Motor neuron (in vitro differentiated cells): ENCODE measurements at regions not wholly inside any gene's neighbourhood (a gene's known extent, or its start where the extent isn't known, plus 50 kb on each side); places are given as distances from the start of the nearest gene placed in this dataset.
"Not testable (repeated sequence)": the region's sequence is repeated elsewhere in the genome, so short reads cannot be mapped to it uniquely, and the experiment has no call there.

ENCODE experiments used
- ATAC-seq, 8 experiments: fragments of 200-7000 bp; cut with Tn5 transposase; replicated peaks in 6 of 8; 2 replicates each; pipeline ENCODE4 v1.8.0; 2021; ENCODE audit warnings: mild to moderate bottlenecking in 8 of 8, moderate library complexity in 8 of 8
- H3K27ac ChIP-seq, 2 donors: fragments of 250-450 bp; sonication (Bioruptor Pico); 2 replicates each; pipeline ENCODE4 v1.9.0; 2021; ENCODE audit warnings: antibody characterized with exemption in 2 of 2, mild to moderate bottlenecking in 2 of 2, moderate library complexity in 1 of 2
- H3K4me1 ChIP-seq, 2 donors: fragments of 250-450 bp; sonication (Bioruptor Pico); replicated peaks in 1 of 2; 2 replicates each; pipeline ENCODE4 v1.6.1; 2021; ENCODE audit warnings: antibody characterized with exemption in 2 of 2, mild to moderate bottlenecking in 2 of 2, moderate library complexity in 1 of 2
- H3K4me3 ChIP-seq, 5 donors: fragments of 250-450 bp; sonication (Bioruptor Pico); 2 replicates each; pipeline ENCODE4 v1.9.0; 2021; ENCODE audit warnings: antibody characterized with exemption in 5 of 5, mild to moderate bottlenecking in 5 of 5, moderate library complexity in 4 of 5
- whole genome bisulfite sequencing, 10 experiments: fragments of 450-650 bp; shearing (Covaris generic); methylation state at CpG; one replicate each; pipeline ENCODE4 v1.0.0; 2022; 5-methylcytosine and 5-hydroxymethylcytosine counted together
- in situ Hi-C, 9 experiments: fragments of 400-800 bp; cut with MboI; loops; one replicate each; pipeline ENCODE4 v1.15.0; 2021; ENCODE audit warnings: low sequenced_read_pairs in 9 of 9, low pct_unique_long_range_greater_than_20kb in 2 of 9; ENCODE audit not compliant: unreplicated experiment in 9 of 9

GRCh38 chr11:80722629-80723028 lies 1281.8 kb upstream of the TENM4 start:
- Histone ChIP-seq H3K4me3 (no peak overlapping the region), H3K4me1 (peaks cover 8 to 10% of the 10 kb centered on the region in 2 donors), H3K27ac (no peak overlapping the region)
- in situ Hi-C loops, result loop anchor here in 1 of 9 experiments (25.0 kb wide), 1 partner anchor 110 kb away; no protein-coding TSS in a partner anchor
- WGBS, 10 experiments, result 0 to 57% (median 42%) methylated on average over 1 of the region's 1 CpG; no CpG with 5 or more reads in 4 of the 10 experiments
- peak; percentile 50 to 95 (median 90) for ATAC-seq

DNA sequence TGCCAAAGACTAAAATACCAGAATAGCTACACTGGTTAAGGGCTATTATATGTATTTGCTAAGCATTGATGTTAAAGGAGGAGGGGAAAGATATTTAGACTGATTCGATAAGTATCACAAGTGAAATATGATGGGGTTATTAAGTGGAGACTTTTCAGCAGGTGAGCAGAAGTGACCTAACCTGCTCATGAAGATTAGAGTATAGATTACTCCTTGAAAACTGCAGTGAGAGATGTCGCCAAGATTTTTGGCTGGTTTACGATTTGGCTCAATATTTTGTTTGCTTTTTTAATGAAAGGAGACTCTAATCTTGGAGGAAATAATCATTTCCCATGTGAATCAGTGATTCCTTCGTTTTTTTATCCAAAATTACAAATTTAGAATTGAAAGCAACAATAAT lies 1279.5 kb upstream of the TENM4 start:
- WGBS, 10 experiments, result 29 to 100% (median 91%) methylated on average over 2 to 4 of the region's 4 CpGs

DNA sequence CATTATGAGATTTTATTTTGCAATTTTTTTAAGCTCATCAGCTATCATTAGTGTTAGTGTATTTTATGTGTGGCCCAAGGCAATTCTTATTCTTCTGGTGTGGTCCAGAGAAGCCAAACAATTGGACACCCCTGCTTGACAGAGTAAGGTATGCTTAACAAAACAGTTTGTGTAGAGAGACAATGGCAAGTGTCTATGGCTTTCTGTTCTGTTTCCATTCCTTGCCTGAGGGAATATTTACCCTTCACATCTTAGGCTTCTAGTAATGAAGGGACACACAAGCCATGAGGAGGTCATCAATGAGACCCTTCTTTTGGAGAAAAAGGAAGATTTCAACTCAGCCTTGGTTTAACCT lies 1278.4 kb upstream of the TENM4 start:
- in situ Hi-C loops, result loop anchor here in 1 of 9 experiments (25.0 kb wide), 1 partner anchor 107 kb away; no protein-coding TSS in a partner anchor
- no peak for ATAC-seq
- Histone ChIP-seq H3K4me3 (no peak overlapping the region), H3K4me1 (peaks cover 8 to 10% of the 10 kb centered on the region in 2 donors), H3K27ac (no peak overlapping the region)

More for the DNA sequence above, 1279.5 kb upstream of the TENM4 start:
- no peak for ATAC-seq
- in situ Hi-C loops, result loop anchor here in 1 of 9 experiments (25.0 kb wide), 1 partner anchor 108 kb away; no protein-coding TSS in a partner anchor
- Histone ChIP-seq H3K4me1 (peaks cover 8 to 10% of the 10 kb centered on the region in 2 donors), H3K4me3 (no peak overlapping the region), H3K27ac (no peak overlapping the region)

- 20 to 100% (median 85%) methylated on average over 1 to 2 of the region's 2 CpGs; no CpG with 5 or more reads in 1 of the 10 experiments for WGBS, 10 experiments
- ATAC-seq, result no peak
- in situ Hi-C loops, result loop anchor here in 1 of 9 experiments (25.0 kb wide), 1 partner anchor 106 kb away; no protein-coding TSS in a partner anchor
- peaks cover 8% of the 10 kb centered on the region in 2 donors for H3K4me1 ChIP-seq
- H3K27ac ChIP-seq, result no peak overlapping the region
- H3K4me3 ChIP-seq, result no peak overlapping the region
Measured at GRCh38 chr11:80718611-80719291, 1277.9 kb upstream of the TENM4 start.

DNA sequence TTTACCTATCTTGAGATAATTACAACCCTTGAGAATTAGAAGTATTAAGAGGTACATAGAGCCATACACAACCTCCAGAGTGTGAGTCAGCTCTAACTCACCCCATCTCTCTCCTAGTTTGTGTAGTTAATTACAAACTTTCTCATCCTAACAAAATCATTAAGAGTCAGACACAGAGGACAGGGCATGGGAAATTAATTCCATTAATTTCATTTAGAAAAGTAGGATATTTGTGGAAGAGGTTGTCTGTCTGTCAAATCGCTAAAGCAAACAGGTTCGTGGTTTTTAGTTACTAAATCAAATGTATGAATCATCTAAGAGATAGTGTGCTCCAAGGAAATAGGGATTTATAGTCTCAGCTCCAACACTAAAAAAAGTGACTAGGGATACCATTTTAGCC lies 1261.4 kb upstream of the TENM4 start:
- WGBS, 10 experiments, result 5 to 100% (median 75%) methylated on average over 1 to 2 of the region's 2 CpGs; no CpG with 5 or more reads in 1 of the 10 experiments
- H3K4me3 ChIP-seq, result no peak overlapping the region
- H3K27ac ChIP-seq, result no peak overlapping the region
- in situ Hi-C loops, result loop anchor here in 1 of 9 experiments (25.0 kb wide), 1 partner anchor 90 kb away; no protein-coding TSS in a partner anchor
- ATAC-seq, result no peak
- no peaks in the 10 kb centered on the region for H3K4me1 ChIP-seq

DNA sequence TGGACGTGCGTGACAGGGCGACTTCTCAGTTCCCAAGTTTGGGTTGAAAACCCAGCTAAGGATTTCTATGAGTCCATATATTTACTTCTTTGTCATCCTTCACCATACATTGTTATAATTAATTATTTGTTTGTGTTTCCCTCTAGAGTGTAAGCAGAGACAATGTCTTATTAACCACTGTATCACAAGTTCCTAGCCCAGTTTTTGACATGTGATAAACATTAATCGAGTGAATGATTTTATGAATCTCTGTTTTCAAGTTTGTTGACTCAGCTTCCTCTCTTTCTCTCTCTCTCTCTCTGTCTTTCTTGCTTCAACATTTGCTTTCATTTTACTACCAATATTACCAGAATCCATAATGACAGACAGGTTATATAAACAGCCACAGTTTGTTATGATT lies 1259.6 kb upstream of the TENM4 start:
- no peak overlapping the region for H3K4me3 ChIP-seq
- H3K4me1 ChIP-seq, result no peaks in the 10 kb centered on the region
- no peak overlapping the region for H3K27ac ChIP-seq
- ATAC-seq, result no peak
- in situ Hi-C loops, result loop anchor here in 1 of 9 experiments (25.0 kb wide), 1 partner anchor 88 kb away; no protein-coding TSS in a partner anchor
- 10 to 100% (median 96%) methylated on average over 1 to 4 of the region's 4 CpGs; no CpG with 5 or more reads in 1 of the 10 experiments for WGBS, 10 experiments

GRCh38 chr11:80699406-80700177 lies 1258.8 kb upstream of the TENM4 start:
- not testable (repeated sequence) for H3K27ac ChIP-seq, H3K4me1 ChIP-seq, H3K4me3 ChIP-seq
- WGBS, 10 experiments, result 0 to 96% (median 80%) methylated on average over 1 to 9 of the region's 16 CpGs; no CpG with 5 or more reads in 2 of the 10 experiments
- in situ Hi-C loops, result loop anchor here in 1 of 9 experiments (25.0 kb wide), 1 partner anchor 87 kb away; no protein-coding TSS in a partner anchor
- ATAC-seq, result peak in 3 of 8 experiments; percentile 25 to 57 (median 44)

- in situ Hi-C loops, result no loop called here
- peak in 3 of 8 experiments; percentile 85 to 92 (median 90) for ATAC-seq
- WGBS, 10 experiments, result 0 to 100% (median 57%) methylated on average over 1 of the region's 1 CpG; no CpG with 5 or more reads in 4 of the 10 experiments
- no peak overlapping the region for H3K4me3 ChIP-seq
- no peak overlapping the region for H3K27ac ChIP-seq
- no peaks in the 10 kb centered on the region for H3K4me1 ChIP-seq
Measured at GRCh38 chr11:80698637-80699036, 1257.8 kb upstream of the TENM4 start.

DNA sequence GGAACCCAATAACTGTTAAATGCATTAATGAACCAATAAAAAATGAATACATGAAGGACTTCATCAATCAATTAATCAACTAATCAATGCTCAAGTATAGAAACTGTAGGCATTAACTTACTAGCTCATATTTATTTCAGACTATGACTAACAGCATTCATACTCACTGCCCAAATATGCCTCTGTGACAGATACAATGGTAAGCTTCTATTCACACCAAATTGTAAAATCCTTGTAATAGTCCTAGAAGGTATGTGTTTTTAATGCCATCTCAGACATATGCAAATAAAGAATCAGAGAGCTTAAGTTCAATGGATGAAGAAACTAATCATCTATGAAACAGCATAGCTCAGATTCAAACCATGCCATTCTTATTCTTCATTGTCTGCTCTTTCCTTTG lies 1253.6 kb upstream of the TENM4 start:
- Histone ChIP-seq H3K27ac (no peak overlapping the region), H3K4me1 (no peaks in the 10 kb centered on the region), H3K4me3 (no peak overlapping the region)
- in situ Hi-C loops, result no loop called here
- ATAC-seq, result no peak

DNA sequence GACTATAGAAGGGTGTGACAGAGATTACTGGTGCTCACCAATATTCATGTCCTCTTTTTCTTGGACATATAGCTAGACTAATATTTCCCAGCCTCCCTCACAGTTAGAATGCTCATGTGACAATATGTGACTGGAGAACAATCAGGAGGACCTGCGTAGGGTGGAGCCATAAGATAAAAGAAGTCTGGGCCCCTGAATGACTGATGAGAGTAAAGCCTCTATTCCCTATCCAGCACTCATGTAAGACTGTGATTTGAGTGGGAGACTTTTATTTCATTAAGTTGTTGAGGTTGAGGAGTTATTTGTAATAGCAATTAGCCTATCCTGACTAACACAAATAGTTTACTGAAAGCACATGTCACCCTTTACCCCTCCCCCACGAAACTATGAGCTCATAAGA lies 1247.1 kb upstream of the TENM4 start:
- H3K4me1 ChIP-seq, result no peaks in the 10 kb centered on the region
- WGBS, 10 experiments, result 29 to 94% (median 67%) methylated on average over 1 to 2 of the region's 2 CpGs; no CpG with 5 or more reads in 2 of the 10 experiments
- H3K27ac ChIP-seq, result no peak overlapping the region
- in situ Hi-C loops, result no loop called here
- peak in 4 of 8 experiments; percentile 40 to 96 (median 71) for ATAC-seq
- no peak overlapping the region for H3K4me3 ChIP-seq

- ATAC-seq, result no peak
- no peaks in the 10 kb centered on the region for H3K4me1 ChIP-seq
- 48 to 100% (median 90%) methylated on average over 1 to 3 of the region's 4 CpGs; no CpG with 5 or more reads in 1 of the 10 experiments for WGBS, 10 experiments
- in situ Hi-C loops, result no loop called here
- H3K27ac ChIP-seq, result no peak overlapping the region
- no peak overlapping the region for H3K4me3 ChIP-seq
Measured at GRCh38 chr11:80686889-80687288, 1246.1 kb upstream of the TENM4 start.

GRCh38 chr11:80673566-80673965 lies 1232.7 kb upstream of the TENM4 start:
- in situ Hi-C loops, result no loop called here
- Histone ChIP-seq H3K4me3 (no peak overlapping the region), H3K27ac (no peak overlapping the region), H3K4me1 (no peaks in the 10 kb centered on the region)
- ATAC-seq, result no peak

DNA sequence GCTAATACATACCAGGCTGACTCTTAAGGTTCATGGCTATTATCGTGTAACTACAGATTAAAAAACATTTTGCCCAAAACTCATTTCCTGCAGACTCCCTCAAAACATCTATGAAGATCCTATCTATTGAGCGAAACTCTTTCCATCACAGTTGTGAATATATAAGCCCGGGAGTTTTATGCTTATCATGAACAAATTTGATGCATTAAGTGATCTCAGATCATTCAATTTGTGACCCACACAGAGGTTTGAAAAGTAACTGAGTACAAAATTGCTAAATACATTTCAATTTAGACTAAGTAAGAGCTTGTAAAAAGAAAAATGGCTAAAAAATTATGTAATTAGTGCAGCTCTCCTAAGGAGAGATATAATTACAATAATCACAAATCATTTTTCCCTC lies 1228.8 kb upstream of the TENM4 start:
- in situ Hi-C loops, result no loop called here
- no peak overlapping the region for H3K27ac ChIP-seq
- no peak overlapping the region for H3K4me3 ChIP-seq
- WGBS, 10 experiments, result 14 to 100% (median 78%) methylated on average over 1 to 3 of the region's 3 CpGs
- peak in 2 of 8 experiments; percentile 40 to 46 for ATAC-seq
- H3K4me1 ChIP-seq, result no peaks in the 10 kb centered on the region
